CD4-positive, alpha-beta T cell (primary cell): ENCODE measurements at regions not wholly inside any gene's neighbourhood (a gene's known extent, or its start where the extent isn't known, plus 50 kb on each side); places are given as distances from the start of the nearest gene placed in this dataset.

ENCODE experiments used
- ATAC-seq: fragments of 200-7000 bp; cut with Tn5 transposase; one replicate; pipeline ENCODE4 v1.10.0; 2022; ENCODE audit warnings: mild to moderate bottlenecking; ENCODE audit not compliant: poor library complexity
- CTCF ChIA-PET: fragments of 350-600 bp; sonication (Branson Sonifier 250); formaldehyde crosslinking; loops from one replicate; lab custom pipeline; 2021; ENCODE audit warnings: antibody characterized with exemption, inconsistent platforms; lab: Charles Lee
- POLR2A ChIA-PET: fragments of 350-600 bp; sonication (Branson Sonifier 250); formaldehyde crosslinking; loops from one replicate; lab custom pipeline; 2021; ENCODE audit warnings: antibody characterized with exemption, inconsistent platforms; lab: Charles Lee
- DNase-seq, 14 experiments: peaks; one replicate each; pipeline ENCODE4 v3.0.0-alpha.2; 2013 to 2020; ENCODE audit warnings: mixed read lengths in 2 of 14
- H3K27ac ChIP-seq, 2 donors: one replicate each; pipeline versions ENCODE4 v1.5.1 to v1.7.0; 2013; ENCODE audit warnings: low read length in 2 of 2, low read depth in 1 of 2, mild to moderate bottlenecking in 1 of 2
- H3K27me3 ChIP-seq, 2 experiments: 1 replicate in 1 of 2; 2 replicates in 1 of 2; pipeline versions ENCODE4 v1.6.1 to v1.7.0; 2013; ENCODE audit warnings: low read length in 2 of 2, control low read depth in 1 of 2, mild to moderate bottlenecking in 1 of 2, moderate library complexity in 1 of 2; ENCODE audit not compliant: insufficient read depth in 2 of 2, control insufficient read depth in 1 of 2
- H3K36me3 ChIP-seq: one replicate; pipeline ENCODE4 v1.6.1; 2013; ENCODE audit warnings: low read length, control low read depth; ENCODE audit not compliant: insufficient read depth
- H3K4me1 ChIP-seq: one replicate; pipeline ENCODE4 v1.6.1; 2013; ENCODE audit warnings: low read length, control low read depth; ENCODE audit not compliant: insufficient read depth
- H3K4me3 ChIP-seq: one replicate; pipeline ENCODE4 v1.5.1; 2013; ENCODE audit warnings: mild to moderate bottlenecking, low read length, moderate library complexity
- H3K9me3 ChIP-seq, 2 experiments: 1 replicate in 1 of 2; 2 replicates in 1 of 2; pipeline versions ENCODE4 v1.6.1 to v1.7.0; 2013; ENCODE audit warnings: low read length in 2 of 2, mild to moderate bottlenecking in 2 of 2, control low read depth in 1 of 2, moderate library complexity in 1 of 2; ENCODE audit not compliant: control insufficient read depth in 1 of 2, insufficient read depth in 1 of 2
- H3K27ac Mint-ChIP-seq: one replicate; pipeline ENCODE4 v1.8.0; 2020; ENCODE audit warnings: mixed read lengths
- H3K27me3 Mint-ChIP-seq: one replicate; pipeline ENCODE4 v1.8.0; 2021; ENCODE audit warnings: mixed read lengths
- H3K36me3 Mint-ChIP-seq: one replicate; pipeline ENCODE4 v1.8.0; 2021; ENCODE audit warnings: low read depth, mixed read lengths
- H3K4me1 Mint-ChIP-seq: one replicate; pipeline ENCODE4 v1.8.0; 2021; ENCODE audit warnings: low read depth, mixed read lengths
- H3K4me3 Mint-ChIP-seq: one replicate; pipeline ENCODE4 v1.8.0; 2020; ENCODE audit warnings: mild to moderate bottlenecking, mixed read lengths
- H3K9me3 Mint-ChIP-seq: one replicate; pipeline ENCODE4 v1.8.0; 2020; ENCODE audit warnings: mixed read lengths
- CTCF ChIP-seq: fragments of 200-600 bp; IDR thresholded peaks from one replicate; pipeline ENCODE4 v1.8.0; 2022; ENCODE audit warnings: antibody characterized with exemption, mild to moderate bottlenecking
- intact Hi-C, 2 experiments: fragments of 100-400 bp; cut with DNase I in 1 of 2; cut with micrococcal nuclease in 1 of 2; formaldehyde crosslinking; loops; one replicate each; pipeline versions ENCODE4 v1.15.1 to v1.9.0; 2023 to 2025; cut with DNase I, micrococcal nuclease

DNA sequence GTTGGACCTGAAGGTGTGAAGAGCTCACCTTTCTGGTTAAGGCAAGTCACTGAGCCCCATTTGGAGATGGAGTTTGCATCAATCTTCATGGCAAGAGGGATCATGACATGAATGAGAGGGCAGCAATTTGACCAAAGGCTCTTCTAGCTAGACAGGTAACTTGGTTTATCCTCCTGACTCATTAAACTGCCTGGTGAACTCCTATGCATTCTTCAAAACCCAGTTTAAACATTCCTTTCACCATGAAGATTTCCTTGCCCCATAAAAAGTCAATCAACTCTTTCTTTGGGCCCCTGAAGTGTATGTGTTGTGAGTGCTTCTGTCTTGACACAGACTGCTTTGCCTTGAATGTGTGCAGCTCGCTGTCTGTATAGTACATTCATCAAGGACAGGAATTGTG, 120.0 kb upstream of the FOXF1 start:
- Mint-ChIP-seq H3K27ac (no peak overlapping the region), H3K27me3 (peaks cover 28% of the 10 kb centered on the region), H3K4me3 (no peak overlapping the region), H3K9me3 (no peaks in the 10 kb centered on the region), H3K36me3 (no peaks in the 10 kb centered on the region), H3K4me1 (no peaks in the 10 kb centered on the region)
- intact Hi-C loops, result no loop called here
- ChIA-PET POLR2A (no interaction called here), CTCF (no interaction called here)
- ATAC-seq (no peak), DNase-seq (no peak)
- no peaks in the 10 kb centered on the region for H3K4me1 ChIP-seq
- no peak overlapping the region for H3K4me3 ChIP-seq
- no peak for TF ChIP-seq CTCF
- H3K27me3 ChIP-seq, result peaks cover 0 to 3% of the 10 kb centered on the region in 2 experiments
- peaks cover 0 to 6% of the 10 kb centered on the region in 2 experiments for H3K9me3 ChIP-seq
- H3K27ac ChIP-seq, result no peak overlapping the region
- H3K36me3 ChIP-seq, result no peaks in the 10 kb centered on the region

DNA sequence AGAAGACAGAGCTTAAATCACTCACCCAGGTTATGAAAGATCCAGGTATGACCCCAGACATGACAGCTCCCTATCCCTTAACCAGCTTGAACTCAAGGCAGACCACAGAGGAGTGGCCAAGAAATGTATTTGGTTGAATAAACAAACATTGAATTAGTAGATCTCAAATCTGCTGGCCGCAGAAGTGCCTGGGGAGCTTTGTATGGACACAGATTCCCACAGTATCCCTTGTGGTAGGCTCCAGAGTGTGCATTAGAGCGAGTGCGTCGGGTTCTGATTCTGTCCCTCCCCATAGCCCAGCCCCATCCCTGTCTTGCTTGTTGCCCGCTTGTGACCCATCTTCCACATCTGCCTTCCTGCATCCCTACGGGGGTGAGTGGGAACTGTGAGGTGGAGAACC, 118.8 kb upstream of the FOXF1 start:
- no peak overlapping the region for H3K4me3 Mint-ChIP-seq
- no peaks in the 10 kb centered on the region for H3K9me3 Mint-ChIP-seq
- no peak for DNase-seq
- intact Hi-C loops, result no loop called here
- no peak overlapping the region for H3K27ac Mint-ChIP-seq
- TF ChIP-seq CTCF, result no peak
- H3K4me1 Mint-ChIP-seq, result no peaks in the 10 kb centered on the region
- Histone ChIP-seq H3K4me1 (no peaks in the 10 kb centered on the region), H3K36me3 (no peaks in the 10 kb centered on the region), H3K27ac (no peak overlapping the region), H3K27me3 (peaks cover 0 to 3% of the 10 kb centered on the region in 2 experiments), H3K4me3 (no peak overlapping the region), H3K9me3 (peaks cover 0 to 4% of the 10 kb centered on the region in 2 experiments)
- peaks cover 18% of the 10 kb centered on the region for H3K27me3 Mint-ChIP-seq
- ChIA-PET CTCF (no interaction called here), POLR2A (no interaction called here)
- H3K36me3 Mint-ChIP-seq, result no peaks in the 10 kb centered on the region
- ATAC-seq, result no peak

DNA sequence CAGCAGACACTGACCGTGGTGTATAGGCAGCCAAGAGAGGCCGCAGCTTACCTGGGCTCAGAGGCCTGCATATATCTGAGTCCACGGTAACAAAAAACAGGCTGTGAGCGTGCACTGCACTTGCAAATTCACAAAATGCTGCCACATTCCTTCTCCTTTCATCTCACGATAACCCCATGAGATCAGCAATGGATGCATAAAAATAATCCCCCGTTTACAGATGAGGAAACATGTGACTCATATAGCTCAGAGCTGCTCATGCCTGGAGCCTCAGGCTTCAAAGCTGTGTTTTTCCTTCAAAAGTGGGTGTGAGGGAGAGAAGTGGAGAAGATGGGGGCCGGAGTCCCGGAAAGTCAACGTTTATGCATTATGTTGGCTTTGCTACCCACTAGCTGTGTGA, 118.3 kb upstream of the FOXF1 start:
- TF ChIP-seq CTCF, result no peak
- CTCF ChIA-PET, result no interaction called here
- Mint-ChIP-seq H3K4me3 (no peak overlapping the region), H3K36me3 (no peaks in the 10 kb centered on the region), H3K27ac (no peak overlapping the region), H3K9me3 (no peaks in the 10 kb centered on the region), H3K4me1 (no peaks in the 10 kb centered on the region), H3K27me3 (peaks cover 17% of the 10 kb centered on the region)
- no peaks in the 10 kb centered on the region for H3K4me1 ChIP-seq
- DNase-seq (no peak), ATAC-seq (no peak)
- H3K27ac ChIP-seq, result no peak overlapping the region
- H3K9me3 ChIP-seq, result no peaks in the 10 kb centered on the region
- peaks cover 0 to 3% of the 10 kb centered on the region in 2 experiments for H3K27me3 ChIP-seq
- no peaks in the 10 kb centered on the region for H3K36me3 ChIP-seq
- intact Hi-C loops, result no loop called here
- POLR2A ChIA-PET, result no interaction called here
- no peak overlapping the region for H3K4me3 ChIP-seq
